ENCODE measurements at regions not wholly inside any gene's neighbourhood (a gene's known extent, or its start where the extent isn't known, plus 50 kb on each side); places are given as distances from the start of the nearest gene placed in this dataset.

GRCh38 chr4:77538144-77538543 is 67.5 kb upstream of the CXCL13 start:
- no peak for DNase-seq

GRCh38 chr4:77538574-77539157 is 67.0 kb upstream of the CXCL13 start:
- no peak for DNase-seq
